WTC11 (cell line): ENCODE measurements at regions not wholly inside any gene's neighbourhood (a gene's known extent, or its start where the extent isn't known, plus 50 kb on each side); places are given as distances from the start of the nearest gene placed in this dataset.

Experiments used
- ATAC-seq: fragments of 200-7000 bp; cut with Tn5 transposase; 2 replicates; pipeline ENCODE4 v1.10.0; 2021; ENCODE audit warnings: mild to moderate bottlenecking, moderate library complexity
- CTCF ChIA-PET: fragments of 300-600 bp; sonication (Branson Sonifier 250); formaldehyde crosslinking; loops from one replicate; lab custom pipeline; 2021; ENCODE audit warnings: antibody characterized with exemption; lab: Charles Lee
- POLR2A ChIA-PET: fragments of 350-600 bp; sonication (Branson Sonifier 250); formaldehyde crosslinking; loops from one replicate; lab custom pipeline; 2021; ENCODE audit warnings: antibody characterized with exemption; lab: Charles Lee
- DNase-seq: peaks from one replicate; pipeline ENCODE4 v3.0.0; 2021; ENCODE audit warnings: low spot score
- H3K27ac Mint-ChIP-seq: 2 replicates; pipeline ENCODE4 v1.8.0; 2021; ENCODE audit warnings: mixed read lengths
- H3K27me3 Mint-ChIP-seq: 2 replicates; pipeline ENCODE4 v1.8.0; 2021; ENCODE audit warnings: low read depth, mild to moderate bottlenecking, moderate library complexity, mixed read lengths
- H3K36me3 Mint-ChIP-seq: 2 replicates; pipeline ENCODE4 v1.8.0; 2021; ENCODE audit warnings: mixed read lengths
- H3K4me1 Mint-ChIP-seq: 2 replicates; pipeline ENCODE4 v1.8.0; 2022; ENCODE audit warnings: mixed read lengths
- H3K4me3 Mint-ChIP-seq: 2 replicates; pipeline ENCODE4 v1.8.0; 2021; ENCODE audit warnings: mild to moderate bottlenecking, moderate library complexity, mixed read lengths
- H3K9me3 Mint-ChIP-seq: 2 replicates; pipeline ENCODE4 v1.8.0; 2021; ENCODE audit warnings: mixed read lengths
- AFF4 ChIP-seq: sonication (generic); formaldehyde crosslinking; IDR thresholded peaks from 2 replicates; pipeline ENCODE4 v1.8.1; 2023; ENCODE audit warnings: mild to moderate bottlenecking, missing genetic modification reagents, borderline replicate concordance
- ATF3 ChIP-seq: sonication (generic); formaldehyde crosslinking; conservative IDR thresholded peaks from 2 replicates; pipeline ENCODE4 v1.8.1; 2022; ENCODE audit warnings: mild to moderate bottlenecking, missing genetic modification reagents
- CBFB ChIP-seq: sonication (generic); formaldehyde crosslinking; IDR thresholded peaks from 2 replicates; pipeline ENCODE4 v1.8.1; 2022; ENCODE audit warnings: mild to moderate bottlenecking, low read depth, missing genetic modification reagents
- CREB1 ChIP-seq: sonication (generic); formaldehyde crosslinking; IDR thresholded peaks from 2 replicates; pipeline ENCODE4 v1.8.0; 2023; ENCODE audit warnings: mild to moderate bottlenecking, missing genetic modification reagents
- CREM ChIP-seq: sonication (generic); formaldehyde crosslinking; IDR thresholded peaks from 2 replicates; pipeline ENCODE4 v1.8.1; 2022; ENCODE audit warnings: mild to moderate bottlenecking, missing genetic modification reagents, moderate library complexity
- E2F4 ChIP-seq: sonication (generic); formaldehyde crosslinking; IDR thresholded peaks from 2 replicates; pipeline ENCODE4 v1.8.1; 2022; ENCODE audit warnings: low read depth, mild to moderate bottlenecking, moderate library complexity, missing genetic modification reagents, borderline replicate concordance
- FOXK1 ChIP-seq: sonication (generic); formaldehyde crosslinking; IDR thresholded peaks from 2 replicates; pipeline ENCODE4 v1.8.0; 2022; ENCODE audit warnings: mild to moderate bottlenecking, moderate library complexity, missing genetic modification reagents
- GABPB1 ChIP-seq: sonication (generic); formaldehyde crosslinking; IDR thresholded peaks from 2 replicates; pipeline ENCODE4 v1.8.1; 2023; ENCODE audit warnings: mild to moderate bottlenecking, missing genetic modification reagents
- GTF2I ChIP-seq: fragments of 250-450 bp; sonication (Bioruptor Pico); conservative IDR thresholded peaks from 2 replicates; pipeline ENCODE4 v1.4.0; 2021; ENCODE audit warnings: mild to moderate bottlenecking
- HMGXB4 ChIP-seq: sonication (generic); formaldehyde crosslinking; IDR thresholded peaks from 2 replicates; pipeline ENCODE4 v1.8.1; 2023; ENCODE audit warnings: mild to moderate bottlenecking, moderate library complexity, missing genetic modification reagents
- JUN ChIP-seq: sonication (generic); formaldehyde crosslinking; IDR thresholded peaks from 2 replicates; pipeline ENCODE4 v1.8.0; 2023; ENCODE audit warnings: mild to moderate bottlenecking, missing genetic modification reagents
- KAT7 ChIP-seq: sonication (generic); formaldehyde crosslinking; IDR thresholded peaks from 2 replicates; pipeline ENCODE4 v1.8.1; 2023; ENCODE audit warnings: missing genetic modification reagents, mild to moderate bottlenecking, borderline replicate concordance
- MXD4 ChIP-seq: fragments of 250-450 bp; sonication (Bioruptor Pico); IDR thresholded peaks from 2 replicates; pipeline ENCODE4 v1.8.0; 2021; ENCODE audit warnings: mild to moderate bottlenecking, moderate library complexity, borderline replicate concordance
- RELA ChIP-seq: sonication (generic); formaldehyde crosslinking; IDR thresholded peaks from 2 replicates; pipeline ENCODE4 v1.8.1; 2022; ENCODE audit warnings: missing genetic modification reagents, mild to moderate bottlenecking, borderline replicate concordance
- TCF7 ChIP-seq: sonication (generic); formaldehyde crosslinking; IDR thresholded peaks from 2 replicates; pipeline ENCODE4 v1.8.0; 2022; ENCODE audit warnings: mild to moderate bottlenecking, low read depth, missing genetic modification reagents, moderate library complexity
- ZBTB21 ChIP-seq: sonication (generic); formaldehyde crosslinking; IDR thresholded peaks from 2 replicates; pipeline ENCODE4 v1.8.1; 2023; ENCODE audit warnings: mild to moderate bottlenecking, missing genetic modification reagents, borderline replicate concordance
- ZNF121 ChIP-seq: sonication (generic); formaldehyde crosslinking; IDR thresholded peaks from 2 replicates; pipeline ENCODE4 v1.8.0; 2023; ENCODE audit warnings: missing genetic modification reagents
- ZNF232 ChIP-seq: sonication (generic); formaldehyde crosslinking; IDR thresholded peaks from 2 replicates; pipeline ENCODE4 v1.8.0; 2022; ENCODE audit warnings: mild to moderate bottlenecking, missing genetic modification reagents
- ZNF281 ChIP-seq: sonication (generic); formaldehyde crosslinking; IDR thresholded peaks from 2 replicates; pipeline ENCODE4 v1.8.0; 2023; ENCODE audit warnings: mild to moderate bottlenecking, missing genetic modification reagents

- no peak for TF ChIP-seq KAT7
- no peak for TF ChIP-seq E2F4 (CRISPR knock-in tag)
- TF ChIP-seq MXD4: no peak
- no peak for TF ChIP-seq AFF4
- TF ChIP-seq CREB1: no peak
- no peak for TF ChIP-seq JUN (CRISPR knock-in tag)
Observed at GRCh38 chr5:61815339-61815738, 483.3 kb downstream of the ZSWIM6 start (continued).

- no peaks in the 10 kb centered on the region for H3K27me3 Mint-ChIP-seq
- no peak overlapping the region for H3K4me3 Mint-ChIP-seq
- no peak for TF ChIP-seq ATF3
- TF ChIP-seq ZNF232 (CRISPR knock-in tag): no peak
- no peak for TF ChIP-seq HMGXB4
- TF ChIP-seq CBFB (CRISPR knock-in tag): no peak
- TF ChIP-seq GABPB1 (CRISPR knock-in tag): no peak
- no peak for TF ChIP-seq ZNF121 (CRISPR knock-in tag)
- no peak for TF ChIP-seq ZBTB21 (CRISPR knock-in tag)
- no peak for TF ChIP-seq FOXK1 (CRISPR knock-in tag)
- no peak for TF ChIP-seq RELA (CRISPR knock-in tag)
- no peak for TF ChIP-seq TCF7 (CRISPR knock-in tag)
- no peak for TF ChIP-seq GTF2I
- TF ChIP-seq CREM (CRISPR knock-in tag): no peak
- no peak for TF ChIP-seq ZNF281 (CRISPR knock-in tag)
- no peaks in the 10 kb centered on the region for H3K36me3 Mint-ChIP-seq
- peaks cover 21% of the 10 kb centered on the region for H3K4me1 Mint-ChIP-seq
- POLR2A ChIA-PET: no interaction called here
- no peak; the same call in 1 of the 2 replicates for ATAC-seq
- H3K27ac Mint-ChIP-seq: no peak overlapping the region
- H3K9me3 Mint-ChIP-seq: peaks cover 14% of the 10 kb centered on the region
- CTCF ChIA-PET: interaction anchor here (2.8 kb wide), 1 partner anchor 47 kb away, joined by 28 read pairs; no protein-coding TSS in a partner anchor
- no peak for DNase-seq
Observed at GRCh38 chr5:61816146-61816545, 484.1 kb downstream of the ZSWIM6 start.
